CD14-positive monocyte (primary cell): ENCODE measurements at regions not wholly inside any gene's neighbourhood (a gene's known extent, or its start where the extent isn't known, plus 50 kb on each side); places are given as distances from the start of the nearest gene placed in this dataset.

Source experiments
- DNase-seq, 3 donors: peaks; one replicate each; pipeline ENCODE4 v3.0.0-alpha.2; 2011 to 2022
- H2AFZ ChIP-seq: 2 replicates; pipeline ENCODE4 v1.6.0; 2012; ENCODE audit warnings: mild to moderate bottlenecking, low read depth, low read length, inconsistent platforms; ENCODE audit not compliant: insufficient read depth, poor library complexity, severe bottlenecking
- H3K27ac ChIP-seq, 2 donors: 1 replicate in 1 of 2; 2 replicates in 1 of 2; pipeline ENCODE4 v1.5.1; 2012 to 2013; ENCODE audit warnings: low read length in 2 of 2, control low read depth in 1 of 2, inconsistent platforms in 1 of 2, low read depth in 1 of 2, mild to moderate bottlenecking in 1 of 2
- H3K27me3 ChIP-seq, 2 donors: one replicate each; pipeline versions ENCODE4 v1.6.0 to v1.6.1; 2011 to 2013; ENCODE audit warnings: low read length in 2 of 2; ENCODE audit not compliant: control insufficient read depth in 2 of 2, insufficient read depth in 2 of 2
- H3K36me3 ChIP-seq, 2 donors: replicated peaks in 1 of 2; 1 replicate in 1 of 2; 2 replicates in 1 of 2; pipeline versions ENCODE4 v1.5.1 to v1.6.1; 2012 to 2013; ENCODE audit warnings: low read length in 2 of 2, control low read depth in 1 of 2, inconsistent platforms in 1 of 2, mild to moderate bottlenecking in 1 of 2; ENCODE audit not compliant: insufficient read depth in 2 of 2, control insufficient read depth in 1 of 2
- H3K4me1 ChIP-seq, 2 donors: 1 replicate in 1 of 2; 2 replicates in 1 of 2; pipeline versions ENCODE4 v1.5.1 to v1.6.1; 2012 to 2013; ENCODE audit warnings: low read length in 2 of 2, control low read depth in 1 of 2, inconsistent platforms in 1 of 2, mild to moderate bottlenecking in 1 of 2, moderate library complexity in 1 of 2; ENCODE audit not compliant: insufficient read depth in 2 of 2, control insufficient read depth in 1 of 2
- H3K4me2 ChIP-seq: replicated peaks from 2 replicates; pipeline ENCODE3; 2012; ENCODE audit warnings: low read length, moderate library complexity, mild to moderate bottlenecking; ENCODE audit not compliant: poor library complexity, severe bottlenecking; ENCODE audit errors: extremely low read depth
- H3K4me3 ChIP-seq, 3 experiments: fragments of 200-600 bp in 1 of 3; sonication (generic) in 1 of 3; replicated peaks in 1 of 3; 1 replicate in 2 of 3; 2 replicates in 1 of 3; pipeline ENCODE4 v1.5.1; 2011 to 2013; ENCODE audit warnings: low read length in 3 of 3, mild to moderate bottlenecking in 3 of 3, control low read depth in 2 of 3, low read depth in 2 of 3, inconsistent platforms in 1 of 3, moderate library complexity in 1 of 3
- H3K79me2 ChIP-seq: 2 replicates; pipeline ENCODE4 v1.6.0; 2012; ENCODE audit warnings: mild to moderate bottlenecking, control low read depth, inconsistent platforms, low read length, moderate library complexity; ENCODE audit not compliant: insufficient read depth
- H3K9ac ChIP-seq: 2 replicates; pipeline ENCODE4 v1.6.0; 2017; ENCODE audit warnings: low read length, mild to moderate bottlenecking; ENCODE audit not compliant: insufficient read depth, poor library complexity, severe bottlenecking
- H3K9me3 ChIP-seq, 2 donors: replicated peaks in 1 of 2; 1 replicate in 1 of 2; 2 replicates in 1 of 2; pipeline versions ENCODE4 v1.5.1 to v1.6.1; 2012 to 2013; ENCODE audit warnings: low read length in 2 of 2, control low read depth in 1 of 2; ENCODE audit not compliant: control insufficient read depth in 1 of 2, insufficient read depth in 1 of 2
- H4K20me1 ChIP-seq: 2 replicates; pipeline ENCODE4 v1.6.0; 2012; ENCODE audit warnings: mild to moderate bottlenecking, low read length, control low read depth, moderate library complexity; ENCODE audit not compliant: insufficient read depth
- H3K27ac Mint-ChIP-seq, 7 donors: one replicate each; pipeline ENCODE4 v1.8.0; 2020; ENCODE audit warnings: mild to moderate bottlenecking in 7 of 7, mixed read lengths in 7 of 7, moderate library complexity in 6 of 7, inconsistent platforms in 2 of 7
- H3K27me3 Mint-ChIP-seq, 3 donors: one replicate each; pipeline ENCODE4 v1.8.0; 2021 to 2022; ENCODE audit warnings: low read depth in 3 of 3, mild to moderate bottlenecking in 3 of 3, mixed read lengths in 3 of 3, moderate library complexity in 3 of 3, inconsistent platforms in 1 of 3
- H3K36me3 Mint-ChIP-seq, 2 donors: one replicate each; pipeline ENCODE4 v1.8.0; 2020; ENCODE audit warnings: mixed read lengths in 2 of 2, inconsistent platforms in 1 of 2, mild to moderate bottlenecking in 1 of 2
- H3K4me1 Mint-ChIP-seq: one replicate; pipeline ENCODE4 v1.8.0; 2020; ENCODE audit warnings: mild to moderate bottlenecking, mixed read lengths
- H3K4me3 Mint-ChIP-seq, 2 donors: one replicate each; pipeline ENCODE4 v1.8.0; 2020; ENCODE audit warnings: mild to moderate bottlenecking in 2 of 2, mixed read lengths in 2 of 2, moderate library complexity in 1 of 2
- H3K9me3 Mint-ChIP-seq, 7 donors: one replicate each; pipeline ENCODE4 v1.8.0; 2020 to 2022; ENCODE audit warnings: mixed read lengths in 7 of 7, mild to moderate bottlenecking in 6 of 7, moderate library complexity in 6 of 7, inconsistent platforms in 2 of 7
- WGBS: methylation state at CpG from one replicate; pipeline ENCODE4 v1.1.5; 2013; ENCODE audit warnings: missing lambda C conversion rate; ENCODE audit not compliant: insufficient coverage; 5-methylcytosine and 5-hydroxymethylcytosine counted together
- intact Hi-C, 2 donors: fragments of 100-400 bp; cut with micrococcal nuclease; formaldehyde crosslinking; loops; one replicate each; pipeline versions ENCODE4 v1.15.0 to v1.15.1; 2023
- TF ChIP-seq, protein P1 (sequence below): fragments of 200-600 bp; IDR thresholded peaks from one replicate; pipeline ENCODE4 v1.8.0; 2022; ENCODE audit warnings: antibody characterized with exemption, mild to moderate bottlenecking

DNA sequence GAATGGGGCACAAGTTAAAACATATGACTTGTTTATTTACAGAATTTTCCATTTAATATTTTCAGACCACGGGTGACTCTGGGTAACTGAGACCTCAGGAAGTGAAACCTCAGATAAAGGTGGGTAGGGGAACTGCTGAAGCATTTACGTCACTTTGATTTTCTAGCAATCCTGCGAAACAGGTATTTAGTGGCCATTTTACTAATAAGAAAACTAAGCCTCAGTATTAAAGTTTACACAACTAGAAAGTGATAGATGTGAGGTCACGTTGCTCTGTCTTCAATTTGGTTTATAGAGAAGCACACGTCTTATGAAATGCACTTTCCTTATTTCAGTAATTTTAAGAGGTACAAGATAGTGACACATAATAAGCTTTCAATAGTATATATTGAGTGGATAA is 402.8 kb downstream of the FGF9 start:
- Histone ChIP-seq H3K27me3 (no peaks in the 10 kb centered on the region), H3K4me1 (no peaks in the 10 kb centered on the region), H3K4me3 (no peak overlapping the region), H3K9ac (no peak overlapping the region), H4K20me1 (no peaks in the 10 kb centered on the region), H2AFZ (no peak overlapping the region), H3K9me3 (no peaks in the 10 kb centered on the region), H3K36me3 (no peaks in the 10 kb centered on the region), H3K27ac (no peak overlapping the region), H3K4me2 (no peak overlapping the region), H3K79me2 (no peaks in the 10 kb centered on the region)
- Mint-ChIP-seq H3K4me1 (no peaks in the 10 kb centered on the region), H3K4me3 (no peak overlapping the region), H3K27me3 (peaks cover 0 to 2% (median 1%) of the 10 kb centered on the region in 3 donors), H3K27ac (no peak overlapping the region), H3K36me3 (no peaks in the 10 kb centered on the region), H3K9me3 (peaks cover 0 to 6% (median 4%) of the 10 kb centered on the region in 7 donors)
- DNase-seq: no peak
- intact Hi-C loops: no loop called here
- no CpG with 5 or more reads among the region's 5 CpGs for WGBS
- TF ChIP-seq, protein P1, sequence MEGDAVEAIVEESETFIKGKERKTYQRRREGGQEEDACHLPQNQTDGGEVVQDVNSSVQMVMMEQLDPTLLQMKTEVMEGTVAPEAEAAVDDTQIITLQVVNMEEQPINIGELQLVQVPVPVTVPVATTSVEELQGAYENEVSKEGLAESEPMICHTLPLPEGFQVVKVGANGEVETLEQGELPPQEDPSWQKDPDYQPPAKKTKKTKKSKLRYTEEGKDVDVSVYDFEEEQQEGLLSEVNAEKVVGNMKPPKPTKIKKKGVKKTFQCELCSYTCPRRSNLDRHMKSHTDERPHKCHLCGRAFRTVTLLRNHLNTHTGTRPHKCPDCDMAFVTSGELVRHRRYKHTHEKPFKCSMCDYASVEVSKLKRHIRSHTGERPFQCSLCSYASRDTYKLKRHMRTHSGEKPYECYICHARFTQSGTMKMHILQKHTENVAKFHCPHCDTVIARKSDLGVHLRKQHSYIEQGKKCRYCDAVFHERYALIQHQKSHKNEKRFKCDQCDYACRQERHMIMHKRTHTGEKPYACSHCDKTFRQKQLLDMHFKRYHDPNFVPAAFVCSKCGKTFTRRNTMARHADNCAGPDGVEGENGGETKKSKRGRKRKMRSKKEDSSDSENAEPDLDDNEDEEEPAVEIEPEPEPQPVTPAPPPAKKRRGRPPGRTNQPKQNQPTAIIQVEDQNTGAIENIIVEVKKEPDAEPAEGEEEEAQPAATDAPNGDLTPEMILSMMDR: no peak

DNA sequence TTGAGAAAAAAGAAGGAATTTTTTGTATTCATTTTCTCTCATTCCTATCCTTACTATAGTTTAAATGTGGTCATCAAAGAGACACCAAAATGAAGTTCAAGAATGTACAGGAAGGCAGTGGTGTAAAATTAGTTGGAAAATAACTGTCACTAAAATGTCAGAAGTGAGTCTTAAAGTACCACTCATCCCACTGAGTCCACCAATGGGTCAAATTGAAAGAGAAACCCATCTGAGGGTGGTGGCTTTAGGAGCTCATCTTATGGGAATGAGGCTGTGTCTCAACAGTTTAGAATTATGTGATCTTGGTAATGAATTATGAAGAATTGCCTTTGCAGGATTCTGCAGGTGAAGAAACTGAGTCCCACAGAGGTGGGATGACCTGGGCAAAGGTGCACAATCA is 403.5 kb downstream of the FGF9 start:
- no peaks in the 10 kb centered on the region for H3K36me3 Mint-ChIP-seq
- Histone ChIP-seq H3K4me1 (no peaks in the 10 kb centered on the region), H3K27ac (no peak overlapping the region), H3K4me3 (no peak overlapping the region), H3K9ac (no peak overlapping the region), H3K27me3 (no peaks in the 10 kb centered on the region), H3K4me2 (no peak overlapping the region), H3K9me3 (no peaks in the 10 kb centered on the region), H4K20me1 (no peaks in the 10 kb centered on the region), H3K36me3 (no peaks in the 10 kb centered on the region), H3K79me2 (no peaks in the 10 kb centered on the region), H2AFZ (no peak overlapping the region)
- no peaks in the 10 kb centered on the region for H3K4me1 Mint-ChIP-seq
- no peak for DNase-seq
- TF ChIP-seq, protein P1: no peak
- H3K4me3 Mint-ChIP-seq: no peak overlapping the region
- peaks cover 0 to 2% (median 0%) of the 10 kb centered on the region in 3 donors for H3K27me3 Mint-ChIP-seq
- no peak overlapping the region for H3K27ac Mint-ChIP-seq
- peaks cover 0 to 7% (median 4%) of the 10 kb centered on the region in 7 donors for H3K9me3 Mint-ChIP-seq
- intact Hi-C loops: no loop called here
